ENCODE measurements at regions not wholly inside any gene's neighbourhood (a gene's known extent, or its start where the extent isn't known, plus 50 kb on each side); places are given as distances from the start of the nearest gene placed in this dataset.
"Not testable (repeated sequence)": the region's sequence is repeated elsewhere in the genome, so short reads cannot be mapped to it uniquely, and the experiment has no call there.

DNA sequence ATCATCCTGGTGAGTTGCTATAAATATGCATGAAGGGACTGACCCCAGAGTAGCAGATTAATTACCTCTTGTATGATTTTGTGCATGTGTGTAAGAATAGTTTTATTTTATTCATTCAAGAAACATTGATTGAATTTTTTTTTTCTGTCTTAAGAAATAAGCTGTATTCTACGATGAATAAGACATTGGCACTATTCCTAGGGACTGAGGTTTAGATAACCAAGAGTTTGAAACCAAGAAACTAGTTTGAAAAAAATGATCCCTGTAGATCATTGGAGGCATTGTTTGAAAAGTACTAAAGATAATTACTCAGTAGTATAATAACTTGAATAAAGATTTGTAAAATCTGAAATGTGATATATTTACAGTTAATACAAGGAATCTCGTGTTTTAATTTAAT lies 1086.9 kb downstream of the PCDH7 start:
- TF ChIP-seq, protein P1, sequence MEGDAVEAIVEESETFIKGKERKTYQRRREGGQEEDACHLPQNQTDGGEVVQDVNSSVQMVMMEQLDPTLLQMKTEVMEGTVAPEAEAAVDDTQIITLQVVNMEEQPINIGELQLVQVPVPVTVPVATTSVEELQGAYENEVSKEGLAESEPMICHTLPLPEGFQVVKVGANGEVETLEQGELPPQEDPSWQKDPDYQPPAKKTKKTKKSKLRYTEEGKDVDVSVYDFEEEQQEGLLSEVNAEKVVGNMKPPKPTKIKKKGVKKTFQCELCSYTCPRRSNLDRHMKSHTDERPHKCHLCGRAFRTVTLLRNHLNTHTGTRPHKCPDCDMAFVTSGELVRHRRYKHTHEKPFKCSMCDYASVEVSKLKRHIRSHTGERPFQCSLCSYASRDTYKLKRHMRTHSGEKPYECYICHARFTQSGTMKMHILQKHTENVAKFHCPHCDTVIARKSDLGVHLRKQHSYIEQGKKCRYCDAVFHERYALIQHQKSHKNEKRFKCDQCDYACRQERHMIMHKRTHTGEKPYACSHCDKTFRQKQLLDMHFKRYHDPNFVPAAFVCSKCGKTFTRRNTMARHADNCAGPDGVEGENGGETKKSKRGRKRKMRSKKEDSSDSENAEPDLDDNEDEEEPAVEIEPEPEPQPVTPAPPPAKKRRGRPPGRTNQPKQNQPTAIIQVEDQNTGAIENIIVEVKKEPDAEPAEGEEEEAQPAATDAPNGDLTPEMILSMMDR (IDR thresholded peaks at IDR 0.05; ENCODE audit: unreplicated experiment) = no peak
- H3K36me3 Mint-ChIP-seq (ENCODE audit: low read depth, unreplicated experiment) = no peaks in the 10 kb centered on the region
- peaks cover 4% of the 10 kb centered on the region for H3K9me3 Mint-ChIP-seq (ENCODE audit: unreplicated experiment)
- H3K4me3 Mint-ChIP-seq (ENCODE audit: unreplicated experiment) = no peak overlapping the region
- no peak overlapping the region for H3K27ac Mint-ChIP-seq (ENCODE audit: unreplicated experiment)
- DNase-seq (ENCODE audit: low spot score) = no peak
- peaks cover 2% of the 10 kb centered on the region for H3K27me3 Mint-ChIP-seq (ENCODE audit: unreplicated experiment)
- H3K4me1 Mint-ChIP-seq (ENCODE audit: unreplicated experiment) = no peaks in the 10 kb centered on the region

DNA sequence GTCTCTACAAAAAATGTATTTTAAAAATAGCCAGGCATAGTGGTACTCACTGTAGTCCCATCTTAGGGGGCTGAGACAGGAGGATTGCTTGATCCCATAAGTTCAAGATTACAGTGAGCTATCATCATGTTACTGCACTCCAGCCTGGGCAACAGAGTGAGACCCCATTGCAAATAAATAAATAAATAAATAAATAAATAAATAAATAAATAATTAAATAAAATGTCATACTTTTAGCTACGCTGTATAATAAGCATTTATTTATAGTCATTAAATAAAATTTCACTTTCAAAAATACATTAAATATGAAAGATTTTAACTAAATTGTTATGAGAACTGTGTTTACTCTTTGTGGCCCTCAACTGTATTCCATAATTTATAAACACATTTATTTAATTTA lies 1124.2 kb downstream of the PCDH7 start:
- no peak for DNase-seq (ENCODE audit: low spot score)
- no peak overlapping the region for H3K4me3 Mint-ChIP-seq (ENCODE audit: unreplicated experiment)
- no peaks in the 10 kb centered on the region for H3K4me1 Mint-ChIP-seq (ENCODE audit: unreplicated experiment)
- H3K27me3 Mint-ChIP-seq (ENCODE audit: unreplicated experiment) = no peaks in the 10 kb centered on the region
- TF ChIP-seq, protein P1 (IDR thresholded peaks at IDR 0.05; ENCODE audit: unreplicated experiment) = no peak
- no peaks in the 10 kb centered on the region for H3K9me3 Mint-ChIP-seq (ENCODE audit: unreplicated experiment)
- H3K27ac Mint-ChIP-seq (ENCODE audit: unreplicated experiment) = no peak overlapping the region
- no peaks in the 10 kb centered on the region for H3K36me3 Mint-ChIP-seq (ENCODE audit: low read depth, unreplicated experiment)

DNA sequence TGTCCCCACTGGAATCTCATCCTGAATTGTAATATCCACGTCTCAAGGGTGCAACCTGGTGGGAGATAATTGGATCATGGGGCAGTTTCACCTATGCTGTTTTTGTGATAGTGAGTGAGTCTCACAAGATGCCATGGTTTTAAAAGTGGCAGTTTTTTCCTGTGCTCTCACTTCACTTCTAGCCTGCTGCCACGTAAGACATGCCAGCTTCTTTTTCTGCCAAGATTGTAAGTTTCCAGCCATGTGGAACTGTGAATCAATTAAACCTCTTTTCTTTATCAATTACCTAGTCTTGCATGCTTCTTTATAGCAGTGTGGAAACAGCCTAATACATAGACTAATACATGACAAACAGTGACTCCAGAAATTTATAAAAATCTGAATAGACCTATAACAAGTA lies 1131.8 kb downstream of the PCDH7 start:
- no peak overlapping the region for H3K4me3 Mint-ChIP-seq (ENCODE audit: unreplicated experiment)
- H3K27me3 Mint-ChIP-seq (ENCODE audit: unreplicated experiment) = no peaks in the 10 kb centered on the region
- H3K9me3 Mint-ChIP-seq (ENCODE audit: unreplicated experiment) = no peaks in the 10 kb centered on the region
- no peaks in the 10 kb centered on the region for H3K36me3 Mint-ChIP-seq (ENCODE audit: low read depth, unreplicated experiment)
- no peak overlapping the region for H3K27ac Mint-ChIP-seq (ENCODE audit: unreplicated experiment)
- no peaks in the 10 kb centered on the region for H3K4me1 Mint-ChIP-seq (ENCODE audit: unreplicated experiment)
- TF ChIP-seq, protein P1 (IDR thresholded peaks at IDR 0.05; ENCODE audit: unreplicated experiment) = no peak
- no peak for DNase-seq (ENCODE audit: low spot score)

DNA sequence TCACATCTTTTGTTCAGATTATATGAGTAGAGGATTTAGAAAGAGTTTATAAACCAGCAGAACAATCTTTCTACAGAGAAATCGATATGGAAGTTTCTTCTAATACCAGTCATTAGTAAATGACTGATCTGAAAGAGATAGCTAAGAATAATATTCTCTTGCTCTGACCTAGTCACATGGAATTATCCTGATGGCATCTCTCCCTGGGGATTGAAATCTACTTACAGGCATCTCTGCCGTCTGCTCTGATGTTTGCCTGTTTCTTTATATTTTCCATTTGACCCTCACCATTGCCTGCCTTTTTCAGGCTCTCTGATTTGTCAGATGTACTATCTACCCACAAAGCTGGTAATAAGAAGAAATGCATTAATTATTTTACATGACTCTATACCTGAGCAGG lies 1157.3 kb downstream of the PCDH7 start:
- TF ChIP-seq, protein P1 (IDR thresholded peaks at IDR 0.05; ENCODE audit: unreplicated experiment) = no peak
- no peaks in the 10 kb centered on the region for H3K36me3 Mint-ChIP-seq (ENCODE audit: low read depth, unreplicated experiment)
- no peaks in the 10 kb centered on the region for H3K9me3 Mint-ChIP-seq (ENCODE audit: unreplicated experiment)
- H3K27ac Mint-ChIP-seq (ENCODE audit: unreplicated experiment) = no peak overlapping the region
- H3K4me3 Mint-ChIP-seq (ENCODE audit: unreplicated experiment) = no peak overlapping the region
- H3K4me1 Mint-ChIP-seq (ENCODE audit: unreplicated experiment) = no peaks in the 10 kb centered on the region
- no peaks in the 10 kb centered on the region for H3K27me3 Mint-ChIP-seq (ENCODE audit: unreplicated experiment)
- no peak for DNase-seq (ENCODE audit: low spot score)

DNA sequence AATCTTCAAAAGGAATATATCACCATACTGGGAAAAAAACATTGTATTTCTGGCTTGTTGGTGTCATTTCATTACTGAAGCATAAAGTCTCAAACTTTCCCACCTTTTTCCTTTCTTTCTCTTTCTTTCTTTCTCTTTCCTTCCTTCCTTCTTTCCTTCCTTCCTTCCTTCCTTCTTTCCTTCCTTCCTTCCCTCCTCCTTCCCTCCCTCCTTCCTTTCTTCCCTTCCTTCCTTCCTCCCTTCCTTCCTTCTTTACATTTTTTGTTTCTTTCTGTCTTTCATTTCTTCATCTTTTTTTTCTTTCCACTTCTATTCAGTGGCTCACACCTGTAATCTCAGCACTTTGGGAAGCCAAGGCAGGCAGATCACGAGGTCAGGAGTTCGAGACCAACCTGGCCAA lies 1160.7 kb downstream of the PCDH7 start:
- not testable (repeated sequence) for DNase-seq (ENCODE audit: low spot score); H3K9me3 Mint-ChIP-seq (ENCODE audit: unreplicated experiment); H3K27ac Mint-ChIP-seq (ENCODE audit: unreplicated experiment)

GRCh38 chr4:31896349-31896748 lies 1176.2 kb downstream of the PCDH7 start:
- Mint-ChIP-seq H3K27me3 (ENCODE audit: unreplicated experiment) (no peaks in the 10 kb centered on the region), H3K36me3 (ENCODE audit: low read depth, unreplicated experiment) (no peaks in the 10 kb centered on the region), H3K27ac (ENCODE audit: unreplicated experiment) (no peak overlapping the region), H3K9me3 (ENCODE audit: unreplicated experiment) (no peaks in the 10 kb centered on the region), H3K4me1 (ENCODE audit: unreplicated experiment) (no peaks in the 10 kb centered on the region), H3K4me3 (ENCODE audit: unreplicated experiment) (no peak overlapping the region)
- no peak for DNase-seq (ENCODE audit: low spot score)
- TF ChIP-seq, protein P1 (IDR thresholded peaks at IDR 0.05; ENCODE audit: unreplicated experiment) = no peak

More for the DNA sequence above, 1160.7 kb downstream of the PCDH7 start:
- H3K36me3 Mint-ChIP-seq (ENCODE audit: low read depth, unreplicated experiment); H3K27me3 Mint-ChIP-seq (ENCODE audit: unreplicated experiment); H3K4me3 Mint-ChIP-seq (ENCODE audit: unreplicated experiment); H3K4me1 Mint-ChIP-seq (ENCODE audit: unreplicated experiment): not testable (repeated sequence)

Data from endothelial cell (in vitro differentiated cells).